ENCODE measurements at regions not wholly inside any gene's neighbourhood (a gene's known extent, or its start where the extent isn't known, plus 50 kb on each side); places are given as distances from the start of the nearest gene placed in this dataset.

DNA sequence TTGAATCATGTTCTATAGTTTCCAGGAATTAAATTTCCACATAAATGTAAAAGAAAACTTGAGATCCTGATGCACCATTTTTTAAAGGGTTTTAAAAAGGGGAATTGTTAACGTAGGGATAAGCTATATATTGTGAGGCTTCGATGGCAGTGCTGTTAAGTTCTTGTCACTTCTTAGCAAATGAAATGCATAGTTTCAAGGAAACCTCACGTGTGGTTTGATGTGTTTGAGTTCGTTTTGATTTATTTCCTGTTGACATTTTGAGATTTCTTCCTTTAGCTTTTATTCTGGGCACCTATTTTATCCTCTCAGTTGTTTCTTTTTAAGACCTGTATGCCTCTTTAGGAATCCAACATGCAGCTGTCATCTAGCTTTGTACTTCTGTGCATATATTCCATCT lies 301.0 kb downstream of the DOCK8 start:
- H3K27ac Mint-ChIP-seq, result no peak overlapping the region

GRCh38 chr9:517993-518392 lies 303.3 kb downstream of the DOCK8 start:
- no peak for DNase-seq (ENCODE audit: low spot score in 2 of 2)
- peak in 1 of 2 donors; percentile 60 for ATAC-seq
- peaks cover 4 to 7% of the 10 kb centered on the region in 2 donors for H3K9me3 Mint-ChIP-seq
- peak overlapping the region; percentile 44 to 78 for H3K27ac Mint-ChIP-seq
- H3K36me3 Mint-ChIP-seq, result peaks cover 0 to 9% of the 10 kb centered on the region in 2 donors

More for the DNA sequence above, 301.0 kb downstream of the DOCK8 start:
- ATAC-seq, result peak in 1 of 2 donors; percentile 26
- DNase-seq (ENCODE audit: low spot score in 2 of 2), result no peak
- peaks cover 0 to 16% of the 10 kb centered on the region in 2 donors for H3K36me3 Mint-ChIP-seq
- peaks cover 4 to 7% of the 10 kb centered on the region in 2 donors for H3K9me3 Mint-ChIP-seq

DNA sequence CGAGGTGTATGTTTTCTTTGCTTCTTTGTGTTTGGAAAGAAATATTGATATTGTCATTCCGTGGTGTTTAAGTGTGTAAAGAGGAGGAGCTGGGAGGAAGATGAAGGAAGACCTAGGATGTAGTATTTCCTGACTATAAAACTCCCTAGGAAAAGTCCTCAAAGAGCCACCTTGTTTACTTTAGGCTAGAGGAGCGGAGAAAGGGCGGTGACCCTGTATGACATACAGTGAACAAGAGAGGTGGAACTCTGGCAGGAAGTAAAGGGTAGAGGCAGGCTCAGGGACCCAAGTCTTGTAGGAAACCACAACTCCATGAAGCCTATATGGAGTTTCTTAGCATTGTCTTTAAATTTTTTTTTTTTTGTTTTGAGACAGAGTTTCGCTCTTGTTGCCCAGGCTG lies 303.9 kb downstream of the DOCK8 start:
- DNase-seq (ENCODE audit: low spot score in 2 of 2) (no peak), ATAC-seq (peak; percentile 43 to 75)

GRCh38 chr9:519579-519978 lies 304.9 kb downstream of the DOCK8 start:
- peak in 1 of 2 donors; percentile 43 for ATAC-seq
- Mint-ChIP-seq H3K9me3 (peaks cover 0 to 2% of the 10 kb centered on the region in 2 donors), H3K27ac (peak overlapping the region in 1 of 2 donors; percentile 38), H3K36me3 (peaks cover 0 to 4% of the 10 kb centered on the region in 2 donors)
- no peak for DNase-seq (ENCODE audit: low spot score in 2 of 2)

More for the DNA sequence above, 303.9 kb downstream of the DOCK8 start:
- Mint-ChIP-seq H3K9me3 (peaks cover 4 to 7% of the 10 kb centered on the region in 2 donors), H3K36me3 (peaks cover 0 to 9% of the 10 kb centered on the region in 2 donors), H3K27ac (peak overlapping the region; percentile 52 to 78)

DNA sequence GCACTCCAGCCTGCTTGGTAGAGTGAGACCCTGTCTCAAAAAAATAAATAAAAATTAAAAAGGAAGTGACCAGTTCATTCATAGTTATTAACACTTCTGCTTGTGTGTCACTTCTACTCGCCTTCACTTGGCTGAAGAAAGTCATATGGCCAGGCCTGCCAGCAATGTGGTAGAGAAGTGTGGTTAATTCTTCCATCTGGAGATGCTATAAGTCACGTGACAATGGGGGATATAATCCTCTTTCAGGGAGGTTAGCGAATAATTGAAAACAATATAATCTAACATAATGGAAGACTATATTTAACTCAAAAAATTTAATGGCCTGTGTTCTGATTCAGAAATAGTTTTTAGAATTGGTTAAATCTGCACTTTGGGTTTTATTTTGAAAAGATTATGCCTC lies 305.6 kb downstream of the DOCK8 start:
- Mint-ChIP-seq H3K27ac (no peak overlapping the region), H3K36me3 (no peaks in the 10 kb centered on the region), H3K9me3 (no peaks in the 10 kb centered on the region)
- DNase-seq (ENCODE audit: low spot score in 2 of 2) (no peak), ATAC-seq (no peak)

GRCh38 chr9:522190-522589 lies 307.5 kb downstream of the DOCK8 start:
- H3K27ac Mint-ChIP-seq, result no peak overlapping the region
- no peaks in the 10 kb centered on the region for H3K9me3 Mint-ChIP-seq
- ATAC-seq (no peak), DNase-seq (ENCODE audit: low spot score in 2 of 2) (no peak)
- H3K36me3 Mint-ChIP-seq, result no peaks in the 10 kb centered on the region

- no peak for DNase-seq (ENCODE audit: low spot score in 2 of 2)
- Mint-ChIP-seq H3K27ac (no peak overlapping the region), H3K9me3 (no peaks in the 10 kb centered on the region), H3K36me3 (no peaks in the 10 kb centered on the region)
- ATAC-seq, result no peak
These were observed 308.0 kb downstream of the DOCK8 start for GRCh38 chr9:522658-523057.

DNA sequence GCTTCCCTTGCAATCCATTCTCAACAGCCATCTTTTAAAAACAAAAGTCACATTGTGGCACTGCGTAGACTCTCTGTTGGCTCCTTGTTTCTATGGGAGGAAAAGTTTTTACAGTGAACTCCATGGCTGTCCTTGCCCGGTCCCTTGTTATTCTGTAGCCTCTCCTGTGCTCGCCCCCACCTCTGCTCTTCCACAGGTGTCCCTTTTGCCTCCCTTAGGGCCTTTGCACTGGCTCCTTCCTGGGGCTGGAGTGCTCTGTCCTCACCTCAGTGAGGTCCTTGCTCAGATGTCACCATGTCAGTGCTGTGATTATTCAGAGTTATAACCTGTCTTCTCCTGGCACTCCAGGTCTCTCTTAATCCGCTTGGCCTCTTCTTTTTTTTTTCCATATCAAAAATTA lies 308.8 kb downstream of the DOCK8 start:
- H3K36me3 Mint-ChIP-seq, result no peaks in the 10 kb centered on the region
- no peak overlapping the region for H3K27ac Mint-ChIP-seq
- H3K9me3 Mint-ChIP-seq, result no peaks in the 10 kb centered on the region
- ATAC-seq (no peak), DNase-seq (ENCODE audit: low spot score in 2 of 2) (no peak)

DNA sequence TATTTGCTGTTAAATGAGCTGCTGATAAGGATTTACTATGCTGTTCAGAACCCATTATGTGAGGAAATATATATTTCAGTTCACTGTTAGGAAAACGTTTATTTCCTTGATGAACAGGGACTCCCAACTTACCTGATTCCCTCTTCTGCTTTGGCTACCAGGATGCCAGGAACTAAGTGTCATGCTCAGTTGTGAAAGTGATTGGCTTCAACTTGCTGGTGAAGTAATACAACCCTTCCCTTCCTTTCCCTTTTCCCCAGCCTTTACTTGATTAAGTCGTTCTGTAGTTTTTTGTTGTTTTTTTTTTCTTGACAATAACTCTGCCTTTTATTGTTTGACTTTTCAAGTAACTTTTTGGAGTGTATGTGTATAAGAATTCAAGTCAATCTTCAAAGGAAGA lies 309.3 kb downstream of the DOCK8 start:
- Mint-ChIP-seq H3K9me3 (no peaks in the 10 kb centered on the region), H3K36me3 (no peaks in the 10 kb centered on the region), H3K27ac (no peak overlapping the region)
- ATAC-seq (no peak), DNase-seq (ENCODE audit: low spot score in 2 of 2) (no peak)

DNA sequence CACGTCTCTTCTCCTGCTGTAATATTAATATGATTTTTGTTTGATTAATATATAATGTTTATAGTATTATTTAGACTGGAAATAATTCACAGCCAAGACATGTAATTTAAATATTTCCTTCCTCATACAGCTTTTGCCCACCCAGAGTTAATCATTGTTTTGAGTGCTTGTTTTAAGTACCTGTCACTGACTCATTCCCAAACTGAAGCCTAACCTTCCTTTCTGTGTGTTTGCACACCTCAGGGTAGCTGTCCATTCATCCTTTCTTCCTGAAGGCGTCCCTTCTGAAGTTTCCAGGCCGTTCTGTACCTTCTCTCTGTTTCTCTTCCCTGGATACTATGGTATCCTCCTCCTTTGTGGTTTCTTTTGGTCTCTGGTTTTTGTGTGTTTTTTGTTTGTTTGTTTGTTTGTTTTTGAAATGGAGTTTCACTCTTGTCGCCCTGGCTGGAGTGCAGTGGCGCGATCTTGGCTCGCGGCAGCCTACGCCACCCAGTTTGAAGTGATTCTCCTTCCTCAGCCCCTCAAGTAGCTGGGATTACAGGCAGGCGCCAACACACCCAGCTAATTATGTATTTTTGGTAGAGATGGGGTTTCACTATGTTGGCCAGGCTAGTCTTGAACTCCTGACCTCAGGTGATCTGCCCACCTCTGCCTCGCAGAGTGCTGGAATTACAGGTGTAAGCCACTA lies 312.4 kb downstream of the DOCK8 start:
- no peaks in the 10 kb centered on the region for H3K36me3 Mint-ChIP-seq
- H3K9me3 Mint-ChIP-seq, result no peaks in the 10 kb centered on the region
- DNase-seq (ENCODE audit: low spot score in 2 of 2) (no peak), ATAC-seq (no peak)
- H3K27ac Mint-ChIP-seq, result no peak overlapping the region

GRCh38 chr9:529731-530130 lies 311.8 kb upstream of the DMRT1 start:
- DNase-seq (ENCODE audit: low spot score in 2 of 2) (no peak), ATAC-seq (no peak)
- H3K36me3 Mint-ChIP-seq, result no peaks in the 10 kb centered on the region
- H3K9me3 Mint-ChIP-seq, result no peaks in the 10 kb centered on the region
- H3K27ac Mint-ChIP-seq, result no peak overlapping the region

- H3K27ac Mint-ChIP-seq, result peak overlapping the region in 1 of 2 donors; percentile 35
- no peaks in the 10 kb centered on the region for H3K9me3 Mint-ChIP-seq
- no peak for ATAC-seq
- no peak for DNase-seq (ENCODE audit: low spot score in 2 of 2)
- no peaks in the 10 kb centered on the region for H3K36me3 Mint-ChIP-seq
These were observed 310.8 kb upstream of the DMRT1 start for GRCh38 chr9:530681-531080.

GRCh38 chr9:532707-533106 lies 308.8 kb upstream of the DMRT1 start:
- Mint-ChIP-seq H3K9me3 (no peaks in the 10 kb centered on the region), H3K27ac (no peak overlapping the region), H3K36me3 (no peaks in the 10 kb centered on the region)
- DNase-seq (ENCODE audit: low spot score in 2 of 2) (no peak), ATAC-seq (no peak)

DNA sequence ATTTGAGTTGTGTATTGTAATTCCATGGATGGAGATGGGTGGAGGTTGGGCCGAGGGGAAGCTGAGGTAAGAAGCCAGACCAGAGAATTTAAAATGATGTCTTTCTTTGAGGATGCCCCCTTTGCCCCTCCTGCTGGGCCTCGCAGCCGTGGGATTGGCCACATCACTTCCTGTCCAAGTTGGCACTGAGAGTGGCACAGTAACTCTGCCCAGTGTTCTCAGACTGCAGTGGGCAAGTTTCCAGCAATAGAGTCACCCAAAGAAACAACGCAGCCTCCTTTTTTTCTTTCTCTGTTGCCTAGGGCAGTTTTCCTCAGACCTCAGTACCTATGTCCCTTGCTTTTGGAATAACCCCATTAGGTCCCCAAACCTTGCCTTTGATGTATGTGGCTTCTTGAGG lies 306.6 kb upstream of the DMRT1 start:
- H3K27ac Mint-ChIP-seq, result no peak overlapping the region
- H3K36me3 Mint-ChIP-seq, result peaks cover 0 to 1% of the 10 kb centered on the region in 2 donors
- ATAC-seq (no peak), DNase-seq (ENCODE audit: low spot score in 2 of 2) (no peak)
- no peaks in the 10 kb centered on the region for H3K9me3 Mint-ChIP-seq

GRCh38 chr9:535356-535755 lies 306.1 kb upstream of the DMRT1 start:
- no peaks in the 10 kb centered on the region for H3K9me3 Mint-ChIP-seq
- H3K27ac Mint-ChIP-seq, result no peak overlapping the region
- DNase-seq (ENCODE audit: low spot score in 2 of 2), result no peak
- H3K36me3 Mint-ChIP-seq, result peaks cover 0 to 6% of the 10 kb centered on the region in 2 donors
- ATAC-seq, result no peak

GRCh38 chr9:536597-537511 lies 304.6 kb upstream of the DMRT1 start:
- H3K27ac Mint-ChIP-seq, result peak overlapping the region in 1 of 2 donors; percentile 44
- ATAC-seq (peak in 1 of 2 donors; percentile 30), DNase-seq (ENCODE audit: low spot score in 2 of 2) (no peak)
- peaks cover 7% of the 10 kb centered on the region in 2 donors for H3K36me3 Mint-ChIP-seq
- H3K9me3 Mint-ChIP-seq, result no peaks in the 10 kb centered on the region

DNA sequence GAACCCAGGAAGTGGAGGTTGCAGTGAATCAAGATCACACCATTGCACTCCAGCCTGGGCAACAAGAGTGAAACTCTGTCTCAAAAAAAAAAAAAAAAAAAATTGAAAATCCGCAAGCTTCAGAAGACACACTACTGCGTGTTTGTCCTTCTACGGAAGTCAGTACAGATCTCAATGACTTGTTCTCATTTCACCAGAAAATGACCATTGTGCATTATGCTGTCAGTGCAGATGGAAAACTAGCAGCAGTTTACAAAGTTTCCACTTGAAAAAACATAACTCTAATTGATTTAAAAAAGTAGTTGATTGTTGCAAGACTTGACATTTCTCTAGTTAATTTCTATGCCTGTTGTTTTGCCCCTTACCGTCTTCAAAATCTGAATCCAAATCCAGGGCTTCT lies 298.0 kb upstream of the DMRT1 start:
- peaks cover 7% of the 10 kb centered on the region in 2 donors for H3K36me3 Mint-ChIP-seq
- H3K27ac Mint-ChIP-seq, result no peak overlapping the region
- H3K9me3 Mint-ChIP-seq, result no peaks in the 10 kb centered on the region
- DNase-seq (ENCODE audit: low spot score in 2 of 2) (no peak), ATAC-seq (no peak)

Data from activated naive CD4-positive, alpha-beta T cell treated with anti-CD3 and anti-CD28 coated beads, Interleukin-2, amount 50 U/mL, for 72 hours (primary cell).